HepG2 (cell line): ENCODE measurements at regions not wholly inside any gene's neighbourhood (a gene's known extent, or its start where the extent isn't known, plus 50 kb on each side); places are given as distances from the start of the nearest gene placed in this dataset.

Experiments
- ATAC-seq: fragments of 200-7000 bp; cut with Tn5 transposase; 3 replicates; pipeline ENCODE4 v1.9.1; 2020; ENCODE audit warnings: mild to moderate bottlenecking, moderate library complexity
- BruUV-seq: library from RNA; stranded (reverse); fragments of 400-500 nt; replicated peaks from 2 replicates; lab custom pipeline; 2021; lab: Mats Ljungman, UMichigan
- CTCF ChIA-PET: fragments of 300-600 bp; formaldehyde crosslinking; extraction: SDS; loops from one replicate; lab custom pipeline; 2021; ENCODE audit warnings: low total read pairs, inconsistent platforms, low intra/inter-chr PET ratio; lab: Yijun Ruan, JAX
- POLR2A ChIA-PET: fragments of 350-600 bp; sonication (Branson Sonifier 250); formaldehyde crosslinking; loops from one replicate; lab custom pipeline; 2020; ENCODE audit warnings: antibody characterized with exemption, inconsistent platforms; lab: Yijun Ruan, JAX
- DNase-seq: peaks from one replicate; pipeline ENCODE4 v3.0.0-alpha.2; 2015; ENCODE audit warnings: low spot score
- FAIRE-seq: peaks from 3 replicates; lab custom pipeline; 2011; peaks lifted over from hg19 to GRCh38; lab: Jason Lieb, UNC
- H2AFZ ChIP-seq: one replicate; pipeline ENCODE4 v1.6.1; 2011; ENCODE audit warnings: low read length, inconsistent platforms
- H3K27ac ChIP-seq: fragments of 300-600 bp; 3 replicates; pipeline ENCODE4 v1.8.0; 2011; ENCODE audit warnings: mixed run types, mild to moderate bottlenecking, mixed read lengths, low read length, inconsistent platforms; ENCODE audit not compliant: insufficient read depth; ENCODE audit errors: extremely low read length
- H3K27me3 ChIP-seq, 2 experiments: fragments of 200-600 bp in 1 of 2; 2 replicates in 1 of 2; 3 replicates in 1 of 2; pipeline versions ENCODE4 v1.6.0 to v1.8.0; 2011; ENCODE audit warnings: low read length in 2 of 2, mild to moderate bottlenecking in 2 of 2, moderate library complexity in 2 of 2, inconsistent platforms in 1 of 2; ENCODE audit not compliant: insufficient read depth in 2 of 2, control insufficient read depth in 1 of 2
- H3K36me3 ChIP-seq, 2 experiments: fragments of 200-600 bp in 1 of 2; replicated peaks in 1 of 2; 2 replicates in 1 of 2; 3 replicates in 1 of 2; pipeline versions ENCODE4 v1.5.1 to v1.8.0; 2011; ENCODE audit warnings: low read length in 2 of 2, inconsistent platforms in 1 of 2; ENCODE audit not compliant: insufficient read depth in 2 of 2, control insufficient read depth in 1 of 2
- H3K4me1 ChIP-seq: 2 replicates; pipeline ENCODE4 v1.5.1; 2012; ENCODE audit warnings: low read length, inconsistent platforms; ENCODE audit not compliant: insufficient read depth
- H3K4me2 ChIP-seq: 2 replicates; pipeline ENCODE4 v1.6.0; 2011; ENCODE audit warnings: low read depth, low read length, inconsistent platforms
- H3K4me3 ChIP-seq, 3 experiments: fragments of 200-600 bp in 1 of 3; sonication (generic), shearing (Covaris generic) in 1 of 3; replicated peaks in 1 of 3; 2 replicates each; pipeline ENCODE4 v1.5.1; 2011 to 2016; ENCODE audit warnings: low read length in 3 of 3, inconsistent platforms in 2 of 3, low read depth in 2 of 3, mild to moderate bottlenecking in 2 of 3, control low read depth in 1 of 3, mixed read lengths in 1 of 3; ENCODE audit not compliant: insufficient read depth in 1 of 3
- H3K79me2 ChIP-seq: one replicate; pipeline ENCODE4 v1.6.1; 2011; ENCODE audit warnings: low read length, inconsistent platforms; ENCODE audit not compliant: insufficient read depth
- H3K9ac ChIP-seq: 2 replicates; pipeline ENCODE4 v1.6.0; 2011; ENCODE audit warnings: mild to moderate bottlenecking, low read depth, low read length, inconsistent platforms; ENCODE audit not compliant: insufficient read depth
- H3K9me3 ChIP-seq: 2 replicates; pipeline ENCODE4 v1.5.1; 2012; ENCODE audit warnings: mild to moderate bottlenecking, low read length
- H4K20me1 ChIP-seq: 2 replicates; pipeline ENCODE4 v1.6.0; 2011; ENCODE audit warnings: inconsistent platforms, mild to moderate bottlenecking, low read length, moderate library complexity; ENCODE audit not compliant: insufficient read depth
- CTCF ChIP-seq: sonication (generic); formaldehyde crosslinking; IDR thresholded peaks from 2 replicates; pipeline ENCODE4 v1.5.0; 2020; ENCODE audit warnings: mild to moderate bottlenecking, missing genetic modification reagents, moderate library complexity
- IRF1 ChIP-seq: sonication (generic); formaldehyde crosslinking; IDR thresholded peaks from 2 replicates; pipeline ENCODE4 v1.4.0; 2020; ENCODE audit warnings: low read depth, mild to moderate bottlenecking, missing genetic modification reagents
- RAD21 ChIP-seq: fragments of 450-650 bp; formaldehyde crosslinking; IDR thresholded peaks from 2 replicates; pipeline ENCODE4 v1.5.0; 2020; ENCODE audit warnings: mild to moderate bottlenecking
- SALL2 ChIP-seq: sonication (generic); formaldehyde crosslinking; IDR thresholded peaks from 2 replicates; pipeline ENCODE4 v1.8.1; 2023; ENCODE audit warnings: mild to moderate bottlenecking, missing genetic modification reagents, inconsistent platforms
- SMC3 ChIP-seq: IDR thresholded peaks from 2 replicates; pipeline ENCODE4 v1.6.1; 2011; ENCODE audit warnings: low read length, improper control_type of control experiment
- STAG1 ChIP-seq: sonication (generic); formaldehyde crosslinking; IDR thresholded peaks from 2 replicates; pipeline ENCODE4 v1.4.0; 2020; ENCODE audit warnings: missing genetic modification reagents
- TCF12 ChIP-seq, 2 experiments: fragments of 450-650 bp in 1 of 2; sonication (generic) in 1 of 2; formaldehyde crosslinking in 1 of 2; IDR thresholded peaks; 2 replicates each; pipeline versions ENCODE4 v1.6.1 to v1.8.0; 2017 to 2022; ENCODE audit warnings: antibody characterized with exemption in 1 of 2, mild to moderate bottlenecking in 1 of 2, missing genetic modification reagents in 1 of 2, moderate library complexity in 1 of 2
- ZBTB44 ChIP-seq: sonication (generic); formaldehyde crosslinking; IDR thresholded peaks from 2 replicates; pipeline ENCODE4 v1.4.0; 2020; ENCODE audit warnings: missing genetic modification reagents
- ZNF317 ChIP-seq: sonication (generic); formaldehyde crosslinking; IDR thresholded peaks from 2 replicates; pipeline ENCODE4 v1.5.0; 2020; ENCODE audit warnings: mild to moderate bottlenecking, missing genetic modification reagents
- WGBS: methylation state at CpG from one replicate; pipeline ENCODE4 v1.1.6; 2017; ENCODE audit warnings: low lambda C conversion rate; 5-methylcytosine and 5-hydroxymethylcytosine counted together
- in situ Hi-C: cut with HindIII; loops from 2 replicates; pipeline ENCODE4 v1.10.0; 2017; ENCODE audit warnings: low pct_unique_long_range_greater_than_20kb; ENCODE audit not compliant: extremely low pct_ligation_motif_present
- intact Hi-C: fragments of 100-400 bp; cut with micrococcal nuclease; formaldehyde crosslinking; loops from one replicate; pipeline ENCODE4 v1.10.0; 2022; ENCODE audit not compliant: unreplicated experiment

- ChIA-PET POLR2A (no interaction called here), CTCF (interaction anchor here (0.7 to 1.5 kb wide), 3 partner anchors 1450 to 1536 kb away, joined by 3 to 4 read pairs (median 3); no protein-coding TSS in a partner anchor)
- Histone ChIP-seq H3K9me3 (peaks cover 16% of the 10 kb centered on the region), H3K4me2 (no peak overlapping the region), H3K27ac (no peak overlapping the region), H4K20me1 (no peaks in the 10 kb centered on the region), H3K4me3 (no peak overlapping the region), H3K36me3 (no peaks in the 10 kb centered on the region), H3K79me2 (no peaks in the 10 kb centered on the region), H3K9ac (no peak overlapping the region), H3K4me1 (no peaks in the 10 kb centered on the region), H2AFZ (peak overlapping the region; percentile 35), H3K27me3 (no peaks in the 10 kb centered on the region)
- in situ Hi-C loops = loop anchor here (10.0 to 25.0 kb wide), 2 partner anchors 976 to 1509 kb away; no protein-coding TSS in a partner anchor
- TF ChIP-seq ZNF317 (CRISPR knock-in tag) (peak; percentile 96), SALL2 (CRISPR knock-in tag) (no peak), ZBTB44 (no peak), RAD21 (CRISPR knock-in tag) (peak; percentile 20; the same call in 1 of the 2 replicates), CTCF (CRISPR knock-in tag) (peak; percentile 67), IRF1 (CRISPR knock-in tag) (no peak), STAG1 (peak; percentile 79), TCF12 (IDR thresholded peaks at IDR 0.05) (no peak), TCF12 (CRISPR knock-in tag; IDR thresholded peaks at IDR 0.05) (no peak), SMC3 (peak; percentile 35; the same call in 1 of the 2 replicates)
- peak; percentile 12 for DNase-seq
- WGBS = 0% methylated on average over 3 of the region's 3 CpGs
- no peak for FAIRE-seq
- BruUV-seq = no TSS peak
- ATAC-seq = peak; percentile 84
- intact Hi-C loops = loop anchor here (5.0 to 10.0 kb wide), 4 partner anchors 966 to 1531 kb away; no protein-coding TSS in a partner anchor
Observed at GRCh38 chr18:43563780-43564179, 286.5 kb upstream of the SYT4 start.
